ENCODE measurements at regions not wholly inside any gene's neighbourhood (a gene's known extent, or its start where the extent isn't known, plus 50 kb on each side); places are given as distances from the start of the nearest gene placed in this dataset.
"Not testable (repeated sequence)": the region's sequence is repeated elsewhere in the genome, so short reads cannot be mapped to it uniquely, and the experiment has no call there.

DNA sequence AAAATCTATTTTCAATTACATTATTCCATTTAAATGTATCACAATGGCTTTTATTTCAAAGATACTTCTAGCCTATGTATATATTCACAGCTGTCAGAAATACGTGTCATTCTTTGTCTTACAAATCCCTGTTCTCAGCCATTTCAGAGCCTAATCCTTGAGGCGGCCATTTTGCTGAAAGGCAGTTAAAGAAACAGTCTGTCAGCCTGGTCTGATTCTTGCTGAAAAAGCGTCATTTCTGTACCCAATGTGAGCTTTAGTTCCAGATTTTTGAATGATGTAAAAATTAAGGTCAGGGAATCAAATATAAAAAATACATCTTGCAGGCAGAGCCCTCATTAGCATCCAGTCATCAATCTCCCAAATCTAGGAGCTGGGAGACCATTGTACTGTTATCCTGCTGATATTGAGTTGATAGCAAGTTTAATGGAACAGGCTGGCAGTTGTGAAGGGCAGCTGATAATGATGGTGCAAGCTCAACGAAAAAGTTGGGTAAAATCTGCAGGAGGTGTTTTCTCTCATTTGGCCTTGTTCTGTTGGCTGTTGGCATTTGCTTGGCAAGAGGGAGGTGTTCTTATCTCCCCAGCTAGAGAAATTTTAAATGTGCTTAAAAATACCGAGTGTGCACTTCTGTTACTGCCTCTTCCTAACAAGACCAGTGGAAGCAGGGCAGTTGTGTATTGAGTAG is 314.8 kb downstream of the SOX4 start:
- no peak for DNase-seq (ENCODE audit: low read depth in 3 of 3, low spot score in 2 of 3)

DNA sequence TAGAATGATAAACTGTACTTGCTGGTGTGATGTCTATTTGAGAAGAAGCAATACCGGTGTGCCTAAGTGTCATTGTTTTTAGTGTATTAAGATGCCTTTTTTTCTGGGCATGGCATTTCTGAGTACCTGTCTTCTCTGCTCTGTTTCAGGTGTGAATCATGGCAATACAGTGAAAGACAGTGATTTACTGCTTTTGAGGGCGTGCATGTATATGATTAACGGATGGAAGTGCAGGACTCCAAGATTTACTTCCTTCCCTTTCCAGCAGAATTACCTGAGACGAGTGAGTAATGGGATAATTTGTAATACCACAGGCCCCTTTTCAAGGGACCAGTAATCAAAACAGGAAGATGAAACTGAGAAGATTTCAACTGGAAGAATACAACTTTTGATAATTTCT is 315.8 kb downstream of the SOX4 start:
- no peak for DNase-seq (ENCODE audit: low read depth in 3 of 3, low spot score in 2 of 3)

DNA sequence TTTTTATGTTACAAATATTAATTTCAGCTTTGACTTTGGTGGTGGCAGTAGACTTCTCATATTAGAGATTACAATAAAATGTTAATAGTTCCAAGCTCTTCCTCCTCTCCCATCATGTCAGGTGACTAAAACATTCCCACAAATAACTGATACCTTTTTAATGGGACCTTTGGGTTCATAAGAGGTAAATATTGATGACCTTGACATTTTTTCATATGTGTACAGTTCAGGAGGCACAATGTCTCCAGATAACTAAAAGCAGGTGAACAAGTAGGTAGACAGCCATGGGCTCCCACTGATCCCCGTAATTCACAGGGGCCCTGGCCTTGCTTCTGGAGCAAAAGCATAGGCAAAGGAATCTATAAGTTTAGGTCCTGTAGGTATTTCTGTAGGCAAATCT is 317.7 kb downstream of the SOX4 start:
- DNase-seq (ENCODE audit: low read depth in 3 of 3, low spot score in 2 of 3): no peak

DNA sequence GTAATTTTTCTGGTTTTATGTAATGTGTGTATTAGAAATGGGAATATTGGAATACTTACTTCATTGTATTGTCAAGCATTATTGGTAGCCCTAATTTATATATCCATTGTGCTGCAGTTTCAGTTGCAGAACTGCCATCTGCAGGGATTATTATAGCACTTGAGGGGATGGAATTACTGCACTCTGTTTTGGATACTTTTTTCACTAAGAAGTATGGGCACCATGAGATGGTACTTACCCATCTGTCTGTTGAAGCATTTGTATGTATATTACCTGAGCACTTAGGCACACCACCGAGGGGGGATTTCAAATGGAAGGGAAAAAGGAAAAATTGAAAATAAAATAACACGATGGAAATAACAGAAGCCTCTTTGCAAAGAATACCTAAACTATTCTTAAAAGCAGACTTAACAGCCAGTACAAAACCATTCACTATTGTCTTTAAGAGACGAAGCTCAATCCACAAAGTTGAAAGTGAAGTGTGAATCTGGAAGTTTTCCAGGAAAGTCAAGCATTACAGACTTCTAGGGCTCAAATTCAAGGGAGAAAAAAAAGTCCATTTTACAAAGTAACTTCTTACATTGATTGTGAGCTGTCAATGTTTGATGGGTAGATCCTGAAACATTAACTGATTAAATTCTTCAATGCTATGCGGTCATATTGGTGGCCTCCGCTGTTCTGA is 318.7 kb downstream of the SOX4 start:
- DNase-seq (ENCODE audit: low read depth in 3 of 3, low spot score in 2 of 3): no peak

DNA sequence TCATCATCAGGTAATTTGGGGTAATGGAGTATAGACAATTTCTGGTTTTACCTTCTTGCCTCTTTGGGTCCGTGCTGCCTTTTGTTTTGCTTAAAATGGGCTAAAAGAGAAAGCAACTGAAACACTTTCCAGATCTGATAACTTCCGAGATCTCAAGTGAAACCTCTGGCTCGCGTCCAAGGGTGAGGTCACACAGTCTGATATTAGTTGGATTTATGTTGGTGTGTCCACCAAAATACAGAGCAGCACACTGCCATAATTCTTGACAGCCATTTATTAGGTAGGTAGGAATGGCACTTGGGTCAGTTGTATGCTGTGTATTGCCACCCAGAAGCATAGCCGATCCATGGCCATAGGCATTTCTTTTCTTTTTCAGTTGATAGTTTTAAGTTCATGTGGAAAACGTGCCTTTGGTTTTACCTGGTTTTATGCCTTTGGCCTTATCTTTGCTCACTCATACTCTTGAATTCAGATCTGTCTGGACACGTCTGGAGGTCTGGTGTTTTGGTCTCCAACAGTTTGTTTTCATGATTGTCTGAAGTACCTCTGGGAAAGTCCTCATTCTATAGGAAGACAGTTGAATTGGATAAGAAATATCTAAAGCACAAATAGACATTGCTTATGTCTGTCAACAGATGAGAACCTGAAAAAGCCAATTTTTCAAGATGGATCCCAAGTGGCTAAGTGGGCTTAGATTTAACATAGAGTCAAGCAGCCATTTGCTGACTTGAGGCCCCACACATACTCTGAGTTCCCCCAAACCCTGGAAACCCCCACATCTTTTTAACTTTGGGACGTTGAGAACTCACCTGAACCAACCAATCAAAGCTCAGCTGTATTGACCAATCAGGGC is 320.8 kb downstream of the SOX4 start:
- DNase-seq (ENCODE audit: low read depth in 3 of 3, low spot score in 2 of 3): no peak

DNA sequence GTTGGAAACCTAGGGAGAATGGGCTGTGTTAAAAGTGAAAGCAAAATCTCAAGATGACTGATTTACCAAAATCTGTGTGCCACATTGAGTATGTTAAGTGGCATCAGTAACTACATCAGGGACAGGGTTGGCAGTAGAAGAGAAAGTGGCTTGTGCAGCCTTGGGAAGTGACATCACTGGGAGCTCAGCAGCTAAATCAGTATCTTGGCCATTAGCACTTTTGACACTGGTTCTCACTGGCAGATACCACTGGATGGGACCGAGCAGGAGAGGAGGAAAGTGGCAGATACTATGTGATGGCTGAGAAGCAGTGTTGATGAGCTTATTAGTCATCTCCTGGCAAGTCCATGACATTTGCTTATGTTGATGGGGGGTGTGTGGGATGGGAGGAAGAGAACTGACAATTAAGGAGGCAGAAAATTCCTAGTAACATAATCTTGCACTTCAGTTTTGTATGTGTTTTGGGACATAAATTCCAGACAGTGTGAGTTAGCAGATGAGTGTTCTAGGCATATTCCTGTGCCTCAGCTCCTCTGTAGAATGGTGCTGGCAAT is 322.2 kb downstream of the SOX4 start:
- no peak for DNase-seq (ENCODE audit: low read depth in 3 of 3, low spot score in 2 of 3)

DNA sequence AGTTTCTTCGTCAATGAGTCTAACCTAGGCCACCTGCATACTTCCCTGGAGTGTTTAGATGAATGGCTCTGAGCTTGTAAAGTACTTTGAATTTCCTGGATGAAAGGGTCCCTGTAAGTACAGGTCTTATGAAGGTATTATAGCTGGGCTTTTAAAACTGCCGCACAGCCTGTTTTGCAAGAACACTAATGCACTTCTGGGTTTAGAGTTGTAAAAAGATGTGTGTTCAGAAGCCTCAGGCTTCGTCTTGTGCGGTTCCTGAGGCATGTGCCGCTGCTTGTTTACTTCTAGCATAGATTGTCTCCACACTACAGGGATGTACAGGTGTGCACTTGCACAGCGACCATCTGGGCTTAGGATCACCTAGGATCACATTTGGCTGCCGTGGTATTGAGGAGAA is 324.5 kb downstream of the SOX4 start:
- DNase-seq (ENCODE audit: low read depth in 3 of 3, low spot score in 2 of 3): no peak

DNA sequence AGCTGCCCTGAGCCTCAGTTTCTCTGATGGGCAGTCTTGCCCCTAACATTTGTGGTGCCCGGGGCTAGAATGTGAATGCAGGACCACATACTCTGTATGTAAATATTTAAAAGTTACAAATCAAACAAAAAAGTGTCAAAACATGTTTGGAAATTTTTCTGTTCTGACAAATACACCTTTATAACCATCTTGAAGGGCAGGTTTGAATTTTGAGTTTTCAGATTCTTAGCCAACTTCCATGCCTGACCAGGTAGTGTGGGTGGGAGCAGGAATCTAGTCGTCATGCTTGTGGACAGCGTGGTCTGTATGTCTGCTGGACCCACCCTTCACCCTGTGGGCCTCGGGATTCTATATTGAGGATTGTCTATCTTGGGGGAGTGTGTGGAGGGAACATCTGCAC is 325.1 kb downstream of the SOX4 start:
- no peak for DNase-seq (ENCODE audit: low read depth in 3 of 3, low spot score in 2 of 3)

DNA sequence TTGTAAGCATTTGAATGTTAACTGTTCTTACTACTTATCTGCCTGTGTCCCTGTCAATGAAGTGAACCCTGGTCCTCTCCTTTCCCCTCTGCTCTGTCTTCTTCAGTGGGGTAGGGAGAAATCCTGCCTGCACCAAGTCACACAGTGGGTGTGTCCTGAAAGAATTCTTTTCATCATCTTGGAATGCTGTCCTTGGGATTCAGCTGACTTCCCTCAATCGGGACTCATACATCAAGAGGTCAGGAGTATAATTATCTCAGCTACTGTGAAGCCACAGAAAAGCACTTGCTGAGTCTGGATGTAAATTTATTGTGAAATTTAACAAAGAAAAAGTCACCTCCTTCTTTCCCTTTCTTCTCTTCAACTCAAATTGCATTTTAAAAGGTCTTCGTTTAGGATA is 328.5 kb downstream of the SOX4 start:
- DNase-seq (ENCODE audit: low read depth in 3 of 3, low spot score in 2 of 3): no peak

DNA sequence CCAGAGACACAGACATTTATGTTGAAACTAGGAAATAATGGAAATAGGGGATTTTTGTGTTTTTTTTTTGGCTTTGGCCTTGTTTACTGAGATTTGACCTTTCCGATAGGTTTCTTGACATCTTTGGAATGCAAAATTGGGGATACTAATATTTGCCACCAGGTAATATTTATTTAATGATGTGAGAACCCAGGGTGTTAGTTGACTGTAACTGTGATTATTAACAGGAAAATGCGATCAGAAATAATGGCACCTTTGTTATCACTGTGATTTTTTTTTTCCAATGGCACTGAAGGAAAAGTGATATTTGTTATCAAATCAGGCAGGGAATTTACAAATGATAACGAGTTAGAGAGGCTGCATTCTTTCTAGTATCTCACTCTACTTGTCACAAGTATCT is 330.5 kb downstream of the SOX4 start:
- no peak for DNase-seq (ENCODE audit: low read depth in 3 of 3, low spot score in 2 of 3)

DNA sequence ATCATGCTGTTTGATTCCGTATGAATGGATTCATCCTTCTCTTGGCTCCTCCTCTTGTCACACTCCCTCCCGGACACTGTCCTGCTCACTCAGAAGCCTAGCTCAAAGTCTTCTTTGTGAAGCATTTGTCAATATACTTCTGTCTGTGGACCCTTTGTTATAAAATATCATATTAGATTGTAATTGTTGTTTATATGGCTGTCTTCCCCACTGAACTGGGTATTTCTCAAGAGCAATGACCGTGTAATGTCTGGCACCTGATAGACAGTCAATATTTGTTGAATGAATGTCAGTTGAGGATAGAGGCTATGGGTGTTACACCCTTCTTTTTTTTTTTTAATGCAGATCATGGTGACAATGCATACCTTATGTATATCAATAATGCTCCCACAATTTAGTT is 335.3 kb downstream of the SOX4 start:
- DNase-seq (ENCODE audit: low read depth in 3 of 3, low spot score in 2 of 3): no peak

DNA sequence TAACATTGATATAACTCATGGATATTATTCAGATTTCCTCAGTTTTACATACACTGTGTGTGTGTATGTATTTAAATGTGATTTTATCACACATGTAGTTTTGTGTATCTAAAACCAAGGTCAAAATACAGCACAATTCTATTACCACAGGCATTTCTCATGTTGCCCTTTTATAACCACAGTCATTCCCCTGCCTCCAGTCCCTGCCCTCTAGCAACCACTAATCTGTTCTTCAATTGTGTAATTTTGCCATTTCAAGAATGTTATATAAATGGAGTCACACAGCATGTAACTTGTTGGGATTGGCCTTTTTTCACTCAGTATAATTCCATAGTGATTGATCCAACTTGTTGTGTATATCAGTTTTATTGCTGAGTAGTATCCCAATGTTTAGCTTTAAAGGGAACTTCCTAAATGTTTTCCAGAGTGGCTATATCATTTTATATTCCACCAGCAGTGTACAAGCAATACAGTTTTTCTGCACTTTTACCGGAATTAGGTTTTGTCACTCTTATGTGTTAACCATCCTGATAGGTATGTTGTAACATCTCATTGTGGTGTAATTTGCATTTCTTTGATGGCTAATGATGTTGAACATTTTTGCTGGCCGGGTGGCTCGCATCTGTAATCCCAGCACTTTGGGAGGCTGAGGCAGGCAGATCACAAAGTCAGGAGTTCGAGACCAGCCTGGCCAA is 338.2 kb downstream of the SOX4 start:
- no peak for DNase-seq (ENCODE audit: low read depth in 3 of 3, low spot score in 2 of 3)

DNA sequence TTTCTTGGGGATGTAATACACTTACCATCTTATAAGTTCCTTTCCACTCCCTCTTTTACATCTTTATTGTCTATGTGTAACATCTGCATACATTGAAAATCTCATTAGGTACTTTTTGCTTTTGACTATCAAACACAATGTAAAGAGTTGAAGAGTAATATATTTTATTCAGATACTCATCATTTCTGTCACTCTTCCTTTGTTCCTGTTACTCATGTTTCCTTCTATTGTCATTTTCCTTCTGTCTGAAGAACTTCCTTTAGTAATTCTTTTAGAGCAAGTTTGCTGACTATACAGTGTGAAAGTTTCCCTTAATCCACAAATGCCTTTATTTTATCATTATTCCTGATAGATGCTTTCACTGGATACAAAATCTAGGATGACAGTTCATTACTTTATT is 339.8 kb downstream of the SOX4 start:
- no peak for DNase-seq (ENCODE audit: low read depth in 3 of 3, low spot score in 2 of 3)

DNA sequence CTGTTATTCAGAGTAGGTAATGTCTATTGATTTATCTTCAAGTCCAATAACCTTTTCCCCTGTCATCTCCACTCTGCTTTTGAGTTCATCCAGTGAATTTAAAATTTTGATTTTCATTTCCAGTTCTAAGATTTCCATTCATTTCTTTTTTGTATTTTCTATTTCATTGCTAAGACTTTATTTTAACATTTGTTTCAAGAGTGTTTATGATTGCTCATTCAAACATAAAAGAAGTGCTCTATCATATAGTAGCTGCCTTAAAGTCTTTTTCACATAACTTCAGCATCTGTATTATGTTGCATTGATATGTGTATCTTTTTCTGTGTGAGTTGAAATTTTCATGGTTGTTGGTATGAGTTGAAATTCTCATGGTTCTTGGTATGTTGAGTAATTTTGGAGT is 341.6 kb downstream of the SOX4 start:
- no peak for DNase-seq (ENCODE audit: low read depth in 3 of 3, low spot score in 2 of 3)

DNA sequence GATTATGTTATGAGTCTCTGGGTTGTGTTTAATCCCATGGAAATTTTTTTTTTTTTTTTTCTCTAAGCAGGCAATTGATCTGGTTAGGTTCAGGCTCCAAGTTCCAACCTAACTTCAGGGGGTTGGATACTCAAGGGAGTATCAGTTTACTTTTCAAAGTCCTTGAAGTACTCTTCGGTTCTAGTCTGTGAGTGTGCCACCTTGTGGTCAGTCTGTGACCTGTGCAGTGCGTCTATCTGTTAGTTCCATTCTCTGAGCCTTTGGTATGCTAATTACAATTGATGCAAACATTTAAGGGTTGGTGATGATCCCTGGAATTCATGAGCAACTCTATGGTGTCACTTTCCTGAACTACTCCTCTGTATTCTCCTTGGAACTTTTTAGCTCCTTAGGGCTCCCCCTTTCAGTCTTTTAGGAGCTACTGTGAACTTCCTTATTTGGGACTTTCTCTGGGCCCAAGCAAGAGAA is 342.0 kb downstream of the SOX4 start:
- no peak for DNase-seq (ENCODE audit: low read depth in 3 of 3, low spot score in 2 of 3)

DNA sequence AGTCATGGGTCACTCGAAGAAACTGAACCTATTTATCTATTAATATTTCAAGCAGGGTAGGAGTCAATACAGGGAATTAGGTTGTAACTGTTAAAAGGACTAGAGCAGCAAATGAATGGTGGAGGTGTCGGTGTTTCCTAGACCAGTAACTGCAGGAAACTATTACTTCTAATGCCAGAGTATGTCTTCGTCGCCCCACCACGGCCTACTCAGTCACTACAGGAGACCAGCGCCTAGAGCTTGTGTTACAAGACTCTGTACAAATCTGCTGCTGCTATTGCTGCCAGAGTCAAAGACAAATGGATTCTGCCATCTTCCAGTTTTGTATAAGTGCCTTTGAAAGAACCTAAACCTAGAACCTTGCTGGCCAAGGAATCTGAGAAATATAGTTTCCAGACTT is 343.9 kb downstream of the SOX4 start:
- no peak for DNase-seq (ENCODE audit: low read depth in 3 of 3, low spot score in 2 of 3)

DNA sequence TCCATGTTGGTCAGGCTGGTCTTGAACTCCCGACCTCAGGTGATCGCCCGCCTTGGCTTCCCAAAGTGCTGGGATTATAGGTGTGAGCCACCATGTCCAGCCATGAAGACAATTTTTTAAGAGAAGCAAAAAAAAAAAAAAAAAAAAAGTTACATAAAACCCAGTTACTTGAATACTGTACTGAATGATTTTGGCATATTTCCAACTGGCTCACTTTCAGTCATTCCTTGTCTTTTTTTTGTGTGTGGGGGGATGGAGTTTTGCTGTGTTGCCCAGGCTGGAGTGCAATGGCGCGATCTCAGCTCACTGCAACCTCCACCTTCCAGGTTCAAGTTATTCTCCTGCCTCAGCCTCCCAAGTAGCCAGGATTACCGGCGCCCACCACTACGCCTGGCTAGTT is 345.5 kb downstream of the SOX4 start:
- not testable (repeated sequence) for DNase-seq (ENCODE audit: low read depth in 3 of 3, low spot score in 2 of 3)

DNA sequence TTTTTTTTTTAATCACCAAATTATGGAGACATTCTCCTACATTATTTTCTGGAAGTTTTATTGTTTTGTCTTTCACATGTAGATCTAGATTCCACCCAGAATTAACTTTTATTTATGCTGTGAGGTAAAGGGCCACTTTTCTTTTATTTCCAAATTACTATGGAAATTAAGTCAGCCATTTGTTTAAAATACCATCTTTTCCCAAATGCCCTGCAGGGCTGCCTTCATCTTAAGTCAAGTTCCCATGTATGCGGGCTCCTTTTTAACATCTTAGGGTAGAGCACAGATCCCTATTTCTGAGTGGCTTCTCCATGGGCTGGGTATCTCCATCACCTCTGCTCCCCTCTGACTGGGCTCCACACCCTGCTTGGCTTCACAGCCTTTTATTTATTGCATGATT is 348.4 kb downstream of the SOX4 start:
- DNase-seq (ENCODE audit: low read depth in 3 of 3, low spot score in 2 of 3): no peak

DNA sequence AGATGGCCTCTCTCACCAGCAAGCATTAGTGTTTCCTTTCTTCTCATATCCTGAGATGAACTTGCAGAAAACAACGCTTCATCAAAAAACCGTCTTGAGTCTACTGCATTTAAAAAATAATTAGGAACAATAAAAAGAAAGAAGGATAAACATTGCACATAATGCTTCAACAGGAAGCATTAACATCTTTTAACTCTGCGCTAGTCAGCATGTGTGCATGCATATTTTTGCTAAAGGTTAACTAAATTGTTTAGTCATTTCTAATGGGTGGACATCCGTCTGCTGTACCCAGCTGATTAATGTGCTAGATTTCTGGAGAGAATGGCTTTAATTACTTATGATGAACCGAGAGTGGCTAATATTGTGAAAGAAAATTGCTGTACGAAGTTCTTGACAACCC is 349.3 kb downstream of the SOX4 start:
- no peak for DNase-seq (ENCODE audit: low read depth in 3 of 3, low spot score in 2 of 3)

DNA sequence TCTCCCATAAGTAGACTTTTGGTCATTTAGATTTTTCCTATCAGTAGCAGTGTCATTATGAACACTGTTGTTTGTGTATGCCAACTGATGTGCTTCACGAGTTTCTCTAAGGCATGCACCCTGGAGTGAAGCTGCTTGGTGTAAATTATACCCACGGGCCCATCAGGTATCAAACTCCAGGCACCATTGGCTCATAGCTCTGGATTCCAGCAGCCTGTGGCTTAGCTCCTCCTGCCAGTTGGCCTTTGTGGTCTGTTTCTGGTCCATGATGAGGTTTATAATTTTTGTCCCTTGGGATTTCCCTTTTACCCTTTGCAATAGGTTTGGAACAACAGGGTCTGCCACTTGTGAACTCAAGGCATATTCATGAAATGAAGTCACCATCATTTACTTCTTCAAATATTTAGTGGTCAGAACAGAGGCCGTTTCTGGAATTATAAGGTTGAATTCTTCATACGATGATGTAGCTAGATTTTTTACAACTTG is 350.5 kb downstream of the PRL start:
- DNase-seq (ENCODE audit: low read depth in 3 of 3, low spot score in 2 of 3): no peak

DNA sequence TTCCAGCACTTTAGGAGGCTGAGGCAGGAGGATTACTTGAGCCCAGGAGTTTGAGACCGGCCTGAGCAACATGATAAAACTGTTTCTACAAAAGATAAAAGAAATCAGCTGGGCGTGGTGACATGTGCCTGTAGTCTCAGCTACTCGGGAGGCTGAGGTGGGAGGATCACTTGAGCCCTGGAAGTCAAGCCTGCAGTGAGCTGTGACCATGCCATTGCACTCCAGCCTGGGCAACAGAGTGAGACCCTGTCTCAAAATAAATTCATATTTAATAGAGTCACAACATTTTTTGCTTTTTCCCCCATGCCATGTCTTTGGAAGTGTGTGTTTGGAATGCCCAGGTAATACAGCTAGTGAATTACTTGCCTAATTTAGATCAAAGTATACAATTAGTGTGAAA is 349.6 kb downstream of the PRL start:
- not testable (repeated sequence) for DNase-seq (ENCODE audit: low read depth in 3 of 3, low spot score in 2 of 3)

Data from right renal cortex interstitium (tissue), 3 donors.